DND-41 (cell line): ENCODE measurements at regions not wholly inside any gene's neighbourhood (a gene's known extent, or its start where the extent isn't known, plus 50 kb on each side); places are given as distances from the start of the nearest gene placed in this dataset.

Experiments used
- EZH2 ChIP-seq: IDR thresholded peaks from 3 replicates; pipeline ENCODE4 v1.6.1; 2012; ENCODE audit warnings: borderline replicate concordance, low read depth, mild to moderate bottlenecking, moderate library complexity, low read length, inconsistent platforms; ENCODE audit not compliant: severe bottlenecking
- TF ChIP-seq, protein P1 (sequence below): IDR thresholded peaks from 2 replicates; pipeline ENCODE4 v1.5.1; 2012; ENCODE audit warnings: borderline replicate concordance, low read length, moderate library complexity, mild to moderate bottlenecking; ENCODE audit not compliant: poor library complexity, severe bottlenecking; ENCODE audit errors: extremely low read depth

DNA sequence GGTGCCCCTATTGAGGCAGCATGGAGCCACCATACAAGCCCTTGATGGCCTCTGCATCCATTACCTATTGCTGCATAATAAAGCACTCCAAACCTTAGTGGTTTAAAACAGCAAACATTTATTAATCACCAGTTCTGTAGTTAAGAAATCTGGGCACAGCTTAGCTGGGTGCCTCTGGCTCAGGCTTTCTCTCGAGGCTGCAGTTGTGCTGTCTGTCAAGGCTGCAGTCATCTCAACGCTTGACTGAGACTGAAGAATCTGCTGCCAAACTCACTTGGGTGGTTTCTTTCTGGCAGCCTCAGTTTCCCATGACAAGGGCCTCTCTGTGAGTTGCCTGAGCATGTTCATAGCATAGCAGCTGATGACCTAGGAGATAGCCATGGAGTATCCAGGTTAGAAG, 207.4 kb upstream of the LRFN2 start:
- TF ChIP-seq, protein P1, sequence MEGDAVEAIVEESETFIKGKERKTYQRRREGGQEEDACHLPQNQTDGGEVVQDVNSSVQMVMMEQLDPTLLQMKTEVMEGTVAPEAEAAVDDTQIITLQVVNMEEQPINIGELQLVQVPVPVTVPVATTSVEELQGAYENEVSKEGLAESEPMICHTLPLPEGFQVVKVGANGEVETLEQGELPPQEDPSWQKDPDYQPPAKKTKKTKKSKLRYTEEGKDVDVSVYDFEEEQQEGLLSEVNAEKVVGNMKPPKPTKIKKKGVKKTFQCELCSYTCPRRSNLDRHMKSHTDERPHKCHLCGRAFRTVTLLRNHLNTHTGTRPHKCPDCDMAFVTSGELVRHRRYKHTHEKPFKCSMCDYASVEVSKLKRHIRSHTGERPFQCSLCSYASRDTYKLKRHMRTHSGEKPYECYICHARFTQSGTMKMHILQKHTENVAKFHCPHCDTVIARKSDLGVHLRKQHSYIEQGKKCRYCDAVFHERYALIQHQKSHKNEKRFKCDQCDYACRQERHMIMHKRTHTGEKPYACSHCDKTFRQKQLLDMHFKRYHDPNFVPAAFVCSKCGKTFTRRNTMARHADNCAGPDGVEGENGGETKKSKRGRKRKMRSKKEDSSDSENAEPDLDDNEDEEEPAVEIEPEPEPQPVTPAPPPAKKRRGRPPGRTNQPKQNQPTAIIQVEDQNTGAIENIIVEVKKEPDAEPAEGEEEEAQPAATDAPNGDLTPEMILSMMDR = no peak
- TF ChIP-seq EZH2 = no peak
